ENCODE measurements at regions not wholly inside any gene's neighbourhood (a gene's known extent, or its start where the extent isn't known, plus 50 kb on each side); places are given as distances from the start of the nearest gene placed in this dataset.

DNA sequence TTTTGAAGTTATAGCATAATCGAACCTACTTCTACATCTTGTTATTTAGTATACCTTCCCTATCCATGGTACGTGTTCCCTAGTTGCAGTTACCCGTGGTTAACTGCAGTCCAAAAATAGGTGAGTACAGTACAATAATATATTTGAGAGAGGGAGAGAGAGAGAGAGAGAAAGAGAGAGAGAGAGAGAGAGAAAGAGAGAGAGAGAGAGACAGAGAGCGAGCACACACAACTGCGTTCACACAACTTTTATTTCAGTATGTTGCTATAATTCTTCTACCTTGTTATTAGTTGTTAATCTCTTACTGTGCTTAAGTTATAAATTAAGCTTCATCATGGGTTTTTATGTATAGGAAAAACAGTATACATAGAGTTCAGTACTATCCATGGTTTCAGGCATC lies 928.1 kb downstream of the TUSC7 start:
- no peak for TF ChIP-seq CTCF (IDR thresholded peaks at IDR 0.05; ENCODE audit: borderline replicate concordance, extremely low read depth, low read length, poor library complexity, severe bottlenecking)
- TF ChIP-seq EZH2 (IDR thresholded peaks at IDR 0.05; ENCODE audit: borderline replicate concordance, low read depth, low read length, severe bottlenecking) = no peak
